Stimulated activated naive B cell treated with anti-CD40 and anti-IgM and Interleukin-4, amounts not matched to agents 10 μg/mL and 1 μg/mL and 100 μg/mL, for 72 hours (primary cell): ENCODE measurements at regions not wholly inside any gene's neighbourhood (a gene's known extent, or its start where the extent isn't known, plus 50 kb on each side); places are given as distances from the start of the nearest gene placed in this dataset.

ENCODE experiments used
- ATAC-seq, 2 donors: fragments of 150-1000 bp; cut with Tn5 transposase; replicated peaks; 2 replicates each; pipeline ENCODE4 v1.10.0; 2021; ENCODE audit warnings: moderate library complexity in 1 of 2
- DNase-seq: peaks from one replicate; pipeline ENCODE4 v3.0.0; 2021
- H3K27ac Mint-ChIP-seq: one replicate; pipeline ENCODE4 v1.8.0; 2022; ENCODE audit warnings: mild to moderate bottlenecking, mixed read lengths
- H3K27me3 Mint-ChIP-seq, 2 donors: one replicate each; pipeline ENCODE4 v1.8.0; 2022; ENCODE audit warnings: mixed read lengths in 2 of 2
- H3K36me3 Mint-ChIP-seq, 2 donors: one replicate each; pipeline ENCODE4 v1.8.0; 2022; ENCODE audit warnings: mixed read lengths in 2 of 2, mild to moderate bottlenecking in 1 of 2
- H3K4me1 Mint-ChIP-seq, 2 donors: one replicate each; pipeline ENCODE4 v1.8.0; 2022; ENCODE audit warnings: mixed read lengths in 2 of 2, mild to moderate bottlenecking in 1 of 2
- H3K4me3 Mint-ChIP-seq, 2 donors: one replicate each; pipeline ENCODE4 v1.8.0; 2022; ENCODE audit warnings: mild to moderate bottlenecking in 2 of 2, mixed read lengths in 2 of 2, moderate library complexity in 1 of 2
- H3K9me3 Mint-ChIP-seq, 2 donors: one replicate each; pipeline ENCODE4 v1.8.0; 2022; ENCODE audit warnings: mixed read lengths in 2 of 2, mild to moderate bottlenecking in 1 of 2

DNA sequence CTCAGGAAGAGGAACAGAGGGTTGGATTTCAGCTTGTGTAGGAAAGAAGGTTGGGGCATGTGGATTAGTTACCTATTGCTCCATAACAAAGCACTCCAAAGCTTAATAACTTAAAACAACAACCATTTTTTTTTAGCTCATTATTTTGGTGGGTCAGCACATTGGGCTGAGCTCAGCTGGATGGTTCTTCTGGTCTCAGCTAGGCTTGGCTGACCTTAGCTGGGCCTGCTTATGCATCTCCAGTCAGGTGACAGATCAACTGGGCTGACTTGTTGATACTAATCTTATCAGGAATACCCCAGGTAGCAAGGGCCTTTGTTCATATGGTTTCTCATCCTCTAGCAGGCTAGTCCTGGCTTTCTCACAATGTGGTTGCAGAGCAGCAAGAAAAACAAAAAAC, 106.4 kb downstream of the C11orf91 start:
- Mint-ChIP-seq H3K27ac (no peak overlapping the region), H3K27me3 (peaks cover 5 to 10% of the 10 kb centered on the region in 2 donors), H3K4me1 (no peaks in the 10 kb centered on the region), H3K4me3 (no peak overlapping the region), H3K9me3 (no peaks in the 10 kb centered on the region), H3K36me3 (no peaks in the 10 kb centered on the region)
- ATAC-seq, result no peak
- no peak for DNase-seq

DNA sequence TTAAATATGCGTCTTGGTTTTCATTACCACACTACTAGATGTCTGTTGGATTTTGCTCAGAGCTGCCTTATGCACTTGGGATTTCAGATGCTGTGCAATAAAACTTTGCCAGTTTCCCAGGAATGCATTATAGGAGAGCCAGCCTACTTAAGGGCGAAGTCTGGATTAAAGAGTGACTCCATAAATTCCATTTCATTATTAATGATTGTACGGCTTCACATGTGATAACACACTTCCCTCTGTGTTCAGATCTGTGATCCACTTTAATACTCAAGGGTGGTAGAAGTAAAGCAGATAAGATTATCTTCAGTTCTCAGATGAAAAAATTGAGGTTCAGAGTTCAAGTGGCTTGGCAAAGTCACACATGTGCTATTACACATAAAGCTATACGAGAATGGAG, 110.2 kb downstream of the C11orf91 start:
- H3K9me3 Mint-ChIP-seq, result peaks cover 0 to 4% of the 10 kb centered on the region in 2 donors
- DNase-seq (no peak), ATAC-seq (no peak)
- no peaks in the 10 kb centered on the region for H3K36me3 Mint-ChIP-seq
- H3K4me1 Mint-ChIP-seq, result no peaks in the 10 kb centered on the region
- no peak overlapping the region for H3K27ac Mint-ChIP-seq
- H3K27me3 Mint-ChIP-seq, result no peaks in the 10 kb centered on the region
- H3K4me3 Mint-ChIP-seq, result no peak overlapping the region

DNA sequence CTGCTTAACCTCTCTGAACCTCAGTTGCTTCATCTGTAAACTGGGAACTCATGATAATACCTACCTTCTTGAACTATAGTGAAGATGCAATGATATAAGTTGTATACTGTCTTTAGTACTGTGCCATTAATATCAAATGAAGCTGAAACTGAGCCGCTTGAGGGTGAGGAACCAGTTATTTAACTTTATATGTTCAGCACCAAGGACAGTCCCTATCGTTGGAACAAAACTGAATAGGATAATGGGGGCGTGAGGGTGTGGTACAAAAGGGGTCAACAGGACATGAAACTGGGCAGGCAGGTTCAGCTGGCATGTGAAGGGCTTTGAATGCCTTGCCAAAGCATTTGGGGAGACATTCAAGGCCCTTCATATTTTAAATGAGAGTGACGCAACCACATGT, 112.6 kb downstream of the C11orf91 start:
- Mint-ChIP-seq H3K4me3 (no peak overlapping the region), H3K27ac (no peak overlapping the region), H3K27me3 (no peaks in the 10 kb centered on the region)

DNA sequence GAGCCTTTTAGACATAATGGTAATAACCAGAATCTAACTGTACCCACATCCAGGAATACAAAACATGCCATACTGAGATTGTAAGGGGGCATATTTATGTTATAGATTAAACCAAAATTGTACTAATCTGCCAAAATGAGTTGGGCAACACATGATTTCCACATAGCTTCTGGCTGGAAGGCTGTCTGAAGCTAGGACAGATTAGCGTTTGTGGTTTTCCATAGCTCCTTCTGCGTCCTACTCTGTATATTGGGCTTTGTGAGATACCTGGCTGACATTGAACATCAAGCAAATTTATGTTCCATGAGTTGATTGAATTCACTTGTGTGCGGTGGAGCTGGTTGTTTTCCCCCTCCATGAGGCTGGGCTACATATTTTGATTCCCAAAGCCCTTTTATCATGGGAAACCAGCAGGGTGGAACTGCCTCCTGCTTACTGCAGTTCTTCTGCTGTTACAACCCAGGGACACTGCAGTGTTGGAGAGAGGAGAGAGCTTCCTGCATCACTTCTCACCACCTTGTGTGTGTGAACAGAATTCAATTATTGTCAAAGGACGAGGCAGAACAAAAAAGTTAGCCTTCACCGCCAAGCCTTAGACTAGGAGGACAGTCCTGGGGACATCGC, 114.9 kb downstream of the C11orf91 start:
- no peak overlapping the region for H3K27ac Mint-ChIP-seq
- H3K4me3 Mint-ChIP-seq, result no peak overlapping the region
- no peaks in the 10 kb centered on the region for H3K36me3 Mint-ChIP-seq
- ATAC-seq (no peak), DNase-seq (no peak)
- no peaks in the 10 kb centered on the region for H3K4me1 Mint-ChIP-seq
- peaks cover 0 to 4% of the 10 kb centered on the region in 2 donors for H3K9me3 Mint-ChIP-seq
- H3K27me3 Mint-ChIP-seq, result peaks cover 0 to 2% of the 10 kb centered on the region in 2 donors

More for the DNA sequence above, 112.6 kb downstream of the C11orf91 start:
- Mint-ChIP-seq H3K4me1 (no peaks in the 10 kb centered on the region), H3K36me3 (no peaks in the 10 kb centered on the region), H3K9me3 (peaks cover 0 to 4% of the 10 kb centered on the region in 2 donors)
- DNase-seq (no peak), ATAC-seq (no peak)

DNA sequence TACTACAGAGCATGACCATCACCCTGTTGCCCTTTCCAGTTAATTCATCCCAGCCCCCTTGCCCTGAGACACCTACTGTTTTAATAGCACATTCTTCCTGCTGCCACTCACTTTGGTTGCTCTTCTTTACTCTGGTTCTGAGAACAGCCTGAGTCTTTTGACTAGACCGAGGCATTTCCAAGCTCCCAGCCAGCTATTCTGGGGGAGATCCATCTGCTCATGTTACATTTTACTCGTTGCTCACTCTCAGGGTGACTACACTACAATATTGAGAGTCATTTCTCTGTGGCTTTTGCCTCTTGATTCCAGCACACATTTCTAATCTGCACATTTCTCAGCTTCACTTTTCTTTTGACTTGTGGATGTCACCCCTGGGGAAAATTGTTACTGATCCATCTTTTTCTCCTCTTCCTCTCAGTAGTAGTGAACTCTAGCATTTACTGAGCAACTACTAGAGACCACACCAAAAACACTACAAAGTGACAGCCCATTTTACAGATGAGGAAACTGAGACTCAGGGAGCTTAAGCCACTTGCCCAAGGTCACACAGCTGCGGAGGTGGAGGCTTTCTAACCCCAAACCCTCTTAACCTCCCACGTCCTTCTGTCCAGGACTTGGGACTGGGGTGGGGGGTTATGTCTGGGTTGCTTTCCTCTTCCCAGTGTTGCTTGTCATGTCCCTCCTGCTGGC, 117.8 kb downstream of the C11orf91 start:
- H3K4me1 Mint-ChIP-seq, result no peaks in the 10 kb centered on the region
- DNase-seq, result no peak
- no peaks in the 10 kb centered on the region for H3K9me3 Mint-ChIP-seq
- no peak overlapping the region for H3K4me3 Mint-ChIP-seq
- H3K27ac Mint-ChIP-seq, result no peak overlapping the region
- ATAC-seq, result no peak
- no peaks in the 10 kb centered on the region for H3K36me3 Mint-ChIP-seq
- H3K27me3 Mint-ChIP-seq, result peaks cover 6 to 11% of the 10 kb centered on the region in 2 donors

DNA sequence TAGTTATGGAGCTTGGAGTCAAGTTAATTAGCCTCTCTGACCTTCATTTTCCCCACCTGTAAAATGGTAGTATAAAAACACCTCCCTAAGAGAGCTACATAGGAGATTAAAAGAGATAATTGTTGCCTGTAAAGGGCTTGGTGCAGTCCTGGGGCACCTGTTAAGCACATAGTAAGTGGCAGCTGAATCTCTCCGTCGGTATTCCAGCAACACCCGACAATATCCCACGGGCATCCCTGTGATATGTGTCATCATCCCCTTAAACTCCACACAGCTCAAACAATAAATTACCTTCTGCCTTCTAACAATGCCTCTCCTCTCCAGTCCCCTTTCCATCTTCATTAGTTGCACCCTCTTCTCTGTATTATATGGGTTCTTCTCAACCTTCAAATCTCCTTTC, 121.5 kb downstream of the C11orf91 start:
- Mint-ChIP-seq H3K27me3 (peaks cover 6 to 11% of the 10 kb centered on the region in 2 donors), H3K27ac (no peak overlapping the region), H3K4me1 (no peaks in the 10 kb centered on the region), H3K9me3 (no peaks in the 10 kb centered on the region), H3K4me3 (no peak overlapping the region), H3K36me3 (no peaks in the 10 kb centered on the region)
- DNase-seq, result no peak
- ATAC-seq, result no peak

DNA sequence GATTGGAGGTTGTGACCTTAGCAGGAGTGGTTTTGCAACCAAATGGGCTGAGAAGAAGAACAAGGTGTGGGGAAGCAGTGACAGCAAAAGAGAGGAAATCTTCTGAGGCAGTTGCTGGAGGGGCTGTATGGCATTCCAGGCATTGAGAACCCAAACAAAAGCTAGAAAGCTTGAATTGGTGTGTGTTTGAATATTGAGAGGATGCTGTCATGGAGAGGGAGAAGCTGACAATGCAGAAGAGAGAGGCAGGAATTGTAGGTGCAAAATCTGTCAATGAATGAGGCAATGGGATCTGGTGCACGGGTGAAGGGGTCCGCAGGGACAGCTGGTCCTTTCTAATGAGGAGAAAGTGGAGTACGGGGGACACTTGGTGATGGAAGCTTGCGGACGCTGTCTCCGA, 123.4 kb downstream of the C11orf91 start:
- no peak overlapping the region for H3K4me3 Mint-ChIP-seq
- no peaks in the 10 kb centered on the region for H3K9me3 Mint-ChIP-seq
- no peak for ATAC-seq
- no peak for DNase-seq
- H3K36me3 Mint-ChIP-seq, result no peaks in the 10 kb centered on the region
- H3K27ac Mint-ChIP-seq, result no peak overlapping the region
- peaks cover 6 to 11% of the 10 kb centered on the region in 2 donors for H3K27me3 Mint-ChIP-seq
- no peaks in the 10 kb centered on the region for H3K4me1 Mint-ChIP-seq

DNA sequence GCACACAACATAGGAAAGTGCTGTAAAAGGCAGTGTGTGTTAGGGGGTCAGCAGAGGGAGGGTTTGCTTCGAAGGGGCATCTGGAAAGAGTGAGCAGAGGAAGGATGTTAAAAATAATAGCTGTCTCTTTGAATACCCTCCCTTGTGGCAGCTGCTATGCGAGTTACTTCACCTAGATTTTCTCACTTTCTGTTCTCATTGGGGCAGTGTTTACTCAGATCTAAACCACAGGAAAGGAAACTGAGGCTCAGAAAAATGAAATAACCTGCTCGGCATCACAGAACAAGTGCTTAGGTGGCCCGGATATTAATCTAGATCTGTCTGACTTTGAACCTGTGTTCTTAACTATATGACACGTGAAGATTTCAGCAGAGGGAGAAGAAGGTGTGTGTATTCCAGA, 125.3 kb downstream of the C11orf91 start:
- ATAC-seq, result no peak
- H3K27ac Mint-ChIP-seq, result no peak overlapping the region
- no peaks in the 10 kb centered on the region for H3K4me1 Mint-ChIP-seq
- peaks cover 0 to 3% of the 10 kb centered on the region in 2 donors for H3K9me3 Mint-ChIP-seq
- no peak for DNase-seq
- H3K36me3 Mint-ChIP-seq, result no peaks in the 10 kb centered on the region
- H3K27me3 Mint-ChIP-seq, result peaks cover 6 to 11% of the 10 kb centered on the region in 2 donors
- H3K4me3 Mint-ChIP-seq, result no peak overlapping the region

DNA sequence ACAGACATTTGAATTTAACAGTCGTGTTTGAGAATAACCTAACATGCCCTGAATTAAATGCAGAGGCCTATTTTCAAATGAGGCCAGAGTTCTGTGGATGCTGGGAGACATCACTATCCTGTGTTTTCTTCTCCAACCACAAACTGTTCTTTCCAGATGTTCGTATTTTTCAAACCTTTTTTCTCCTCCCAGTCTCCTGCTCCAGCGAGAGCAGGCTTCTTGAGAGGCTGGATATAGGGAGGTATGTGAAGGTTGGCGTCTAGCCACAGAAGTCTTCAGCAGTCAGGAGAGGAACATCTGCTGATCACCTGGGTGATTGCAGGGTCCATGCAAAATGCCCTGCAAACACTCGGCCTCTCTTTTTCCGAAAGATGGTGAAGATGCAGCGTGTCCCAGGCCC, 126.3 kb downstream of the C11orf91 start:
- no peak overlapping the region for H3K27ac Mint-ChIP-seq

DNA sequence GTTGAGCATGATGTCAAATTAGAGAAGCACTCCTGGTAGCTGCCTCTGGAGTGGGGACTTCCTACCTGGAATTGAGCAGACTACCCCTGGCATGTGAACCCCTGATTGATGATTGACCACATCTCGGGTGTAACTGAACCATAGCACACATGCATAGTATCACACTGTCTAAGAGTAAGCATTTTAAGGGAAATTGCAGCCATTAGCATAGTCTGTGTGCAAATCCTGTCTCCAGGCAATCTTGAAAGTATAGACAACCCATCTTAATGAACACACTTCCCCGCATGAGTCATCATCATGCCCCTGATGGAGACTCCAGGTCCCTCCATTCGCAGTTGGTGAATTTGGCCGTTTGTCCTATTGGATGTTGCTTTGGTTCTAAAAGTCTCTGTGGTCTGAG, 131.3 kb downstream of the C11orf91 start:
- H3K4me1 Mint-ChIP-seq, result no peaks in the 10 kb centered on the region
- DNase-seq (no peak), ATAC-seq (no peak)
- no peak overlapping the region for H3K4me3 Mint-ChIP-seq
- H3K36me3 Mint-ChIP-seq, result no peaks in the 10 kb centered on the region
- no peak overlapping the region for H3K27ac Mint-ChIP-seq
- peaks cover 0 to 3% of the 10 kb centered on the region in 2 donors for H3K9me3 Mint-ChIP-seq
- H3K27me3 Mint-ChIP-seq, result peaks cover 10 to 13% of the 10 kb centered on the region in 2 donors

More for the DNA sequence above, 126.3 kb downstream of the C11orf91 start:
- ATAC-seq (no peak), DNase-seq (no peak)
- Mint-ChIP-seq H3K9me3 (peaks cover 0 to 3% of the 10 kb centered on the region in 2 donors), H3K4me3 (no peak overlapping the region), H3K27me3 (peaks cover 6% of the 10 kb centered on the region in 2 donors), H3K36me3 (no peaks in the 10 kb centered on the region), H3K4me1 (no peaks in the 10 kb centered on the region)

DNA sequence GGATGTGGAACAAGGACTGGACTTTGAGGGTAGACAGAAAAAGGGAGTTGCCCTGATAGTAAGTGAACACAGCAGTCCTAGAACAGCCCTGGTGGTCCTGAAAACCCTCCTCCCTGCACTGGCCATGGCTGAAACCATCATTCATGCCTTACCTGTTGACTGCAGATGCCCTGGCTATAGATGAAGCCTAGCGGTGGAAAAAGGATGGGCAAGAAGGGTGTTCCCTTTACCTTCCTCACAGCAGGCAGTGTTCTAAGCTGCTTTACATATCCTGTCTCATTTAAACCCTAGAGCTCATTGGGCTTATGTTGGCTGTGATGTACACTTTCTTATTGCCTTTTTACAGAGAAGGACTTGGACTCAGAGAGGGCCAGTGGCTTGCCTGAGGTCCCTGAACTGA, 133.6 kb downstream of the C11orf91 start:
- no peaks in the 10 kb centered on the region for H3K36me3 Mint-ChIP-seq
- DNase-seq (no peak), ATAC-seq (no peak)
- H3K9me3 Mint-ChIP-seq, result peaks cover 0 to 3% of the 10 kb centered on the region in 2 donors
- no peak overlapping the region for H3K4me3 Mint-ChIP-seq
- no peak overlapping the region for H3K27ac Mint-ChIP-seq
- H3K4me1 Mint-ChIP-seq, result no peaks in the 10 kb centered on the region
- peaks cover 11 to 22% of the 10 kb centered on the region in 2 donors for H3K27me3 Mint-ChIP-seq

DNA sequence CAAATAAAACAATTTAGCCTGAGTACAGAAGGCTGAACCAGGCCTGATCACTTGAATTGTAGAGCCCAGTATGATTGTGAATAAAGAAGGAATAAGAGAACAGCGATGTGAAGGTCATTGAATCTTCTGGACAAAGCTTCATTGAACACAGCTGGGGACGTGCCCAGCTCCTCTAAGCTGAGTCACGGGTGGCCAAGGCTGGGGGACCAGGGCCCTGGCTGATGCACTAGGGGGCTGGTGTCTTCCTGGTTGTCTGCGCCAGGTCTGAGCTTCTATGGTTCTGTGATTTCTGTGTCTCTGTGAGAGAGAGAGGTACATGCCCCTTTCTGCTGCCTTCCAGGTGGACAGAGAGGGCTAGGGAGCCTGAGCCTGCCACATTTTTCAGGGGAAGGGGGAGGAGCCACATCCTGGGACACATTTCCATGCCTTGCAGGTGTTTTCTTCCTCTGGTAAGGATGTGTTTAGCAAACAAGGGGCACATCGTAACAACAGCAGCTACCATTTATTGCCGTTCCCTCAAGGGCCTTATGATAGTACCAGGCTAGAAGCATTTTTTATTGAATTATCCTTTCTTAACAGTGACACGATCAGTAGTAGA, 135.7 kb downstream of the C11orf91 start:
- Mint-ChIP-seq H3K4me3 (no peak overlapping the region), H3K9me3 (no peaks in the 10 kb centered on the region), H3K36me3 (no peaks in the 10 kb centered on the region), H3K27me3 (peaks cover 14 to 18% of the 10 kb centered on the region in 2 donors), H3K4me1 (no peaks in the 10 kb centered on the region), H3K27ac (no peak overlapping the region)
- DNase-seq (no peak), ATAC-seq (no peak)

DNA sequence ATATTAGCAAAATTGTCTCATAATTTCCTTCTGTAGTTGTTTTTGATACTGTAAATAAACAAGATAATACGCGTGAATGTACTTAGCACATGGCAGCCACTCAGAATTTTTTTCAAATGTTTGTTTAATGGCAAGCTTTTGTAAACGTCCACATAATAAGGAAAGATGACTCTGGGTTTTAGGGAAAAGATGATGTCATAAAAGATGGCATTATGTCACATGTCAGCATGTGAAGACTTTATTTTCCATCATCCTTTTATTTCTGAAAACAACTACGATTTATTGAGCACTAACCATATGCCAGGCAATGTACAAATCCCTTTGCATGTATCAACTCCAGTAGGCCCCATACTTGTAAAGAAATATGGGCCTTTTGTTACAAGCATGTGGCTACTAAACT, 139.9 kb downstream of the C11orf91 start:
- H3K9me3 Mint-ChIP-seq, result peaks cover 0 to 2% of the 10 kb centered on the region in 2 donors
- no peaks in the 10 kb centered on the region for H3K36me3 Mint-ChIP-seq
- H3K27me3 Mint-ChIP-seq, result peaks cover 18 to 25% of the 10 kb centered on the region in 2 donors
- no peak for DNase-seq
- ATAC-seq, result no peak
- no peaks in the 10 kb centered on the region for H3K4me1 Mint-ChIP-seq
- no peak overlapping the region for H3K4me3 Mint-ChIP-seq
- H3K27ac Mint-ChIP-seq, result no peak overlapping the region

DNA sequence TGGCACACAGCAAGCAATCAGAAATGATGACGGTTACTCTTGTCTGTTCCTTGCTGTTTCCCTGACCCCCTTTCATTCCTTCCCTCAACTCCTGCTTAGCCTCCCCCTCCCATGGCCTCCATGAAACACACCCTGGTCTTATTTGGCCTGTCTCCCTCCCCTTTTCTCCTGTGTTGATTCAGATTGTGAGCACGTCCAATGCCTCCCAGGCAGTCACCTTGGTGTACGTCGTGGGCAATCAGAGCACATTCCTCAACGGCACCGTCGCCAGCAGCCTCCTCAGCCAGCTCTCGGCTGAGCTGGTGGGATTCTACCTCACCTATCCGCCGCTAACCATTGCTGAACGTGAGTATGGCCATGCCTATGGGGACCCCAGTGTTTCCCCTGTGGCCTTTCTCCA, 141.1 kb downstream of the C11orf91 start:
- Mint-ChIP-seq H3K27ac (no peak overlapping the region), H3K4me3 (no peak overlapping the region), H3K36me3 (no peaks in the 10 kb centered on the region), H3K9me3 (peaks cover 0 to 2% of the 10 kb centered on the region in 2 donors), H3K27me3 (peaks cover 21 to 25% of the 10 kb centered on the region in 2 donors), H3K4me1 (no peaks in the 10 kb centered on the region)
- ATAC-seq (no peak), DNase-seq (no peak)

DNA sequence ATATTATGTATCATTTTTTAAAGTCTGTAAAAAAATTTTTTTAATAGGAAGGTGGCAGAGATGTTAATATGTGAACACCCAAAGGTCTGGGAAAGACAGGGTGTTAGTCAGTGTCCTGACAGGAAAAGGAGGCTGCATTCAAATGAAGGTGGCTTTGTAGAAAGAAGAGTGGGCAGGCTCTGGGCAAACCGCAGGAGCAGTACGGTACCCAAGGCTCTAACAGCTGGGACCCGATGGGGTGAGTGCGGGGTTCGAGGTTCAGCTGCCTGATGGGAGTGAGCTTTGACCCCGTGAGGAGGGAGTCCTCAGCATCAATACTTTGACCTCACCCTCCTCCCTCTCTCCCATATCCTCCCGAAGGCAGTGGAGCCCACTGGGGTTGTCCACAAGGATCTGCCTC, 142.5 kb downstream of the C11orf91 start:
- no peaks in the 10 kb centered on the region for H3K36me3 Mint-ChIP-seq
- H3K27me3 Mint-ChIP-seq, result peaks cover 20 to 22% of the 10 kb centered on the region in 2 donors
- H3K4me3 Mint-ChIP-seq, result no peak overlapping the region
- H3K9me3 Mint-ChIP-seq, result peaks cover 0 to 2% of the 10 kb centered on the region in 2 donors
- no peak for ATAC-seq
- no peaks in the 10 kb centered on the region for H3K4me1 Mint-ChIP-seq
- no peak overlapping the region for H3K27ac Mint-ChIP-seq
- no peak for DNase-seq
